Endothelial cell of umbilical vein (primary cell): ENCODE measurements at regions not wholly inside any gene's neighbourhood (a gene's known extent, or its start where the extent isn't known, plus 50 kb on each side); places are given as distances from the start of the nearest gene placed in this dataset.

Experiments
- BruUV-seq: library from RNA; stranded (reverse); fragments of 400-500 nt; replicated peaks from 2 replicates; lab custom pipeline; 2021; lab: Mats Ljungman, UMichigan
- CTCF ChIA-PET: fragments of 300-600, 350-600 bp; sonication (Branson Sonifier 250); formaldehyde crosslinking; loops from one replicate; lab custom pipeline; 2021; ENCODE audit warnings: antibody characterized with exemption, inconsistent platforms; lab: Charles Lee
- POLR2A ChIA-PET: fragments of 300-600, 350-600 bp; sonication (Branson Sonifier 250); formaldehyde crosslinking; loops from one replicate; lab custom pipeline; 2021; ENCODE audit warnings: antibody characterized with exemption, inconsistent platforms; lab: Charles Lee
- DNase-seq: peaks from one replicate; pipeline ENCODE4 v3.0.0-alpha.2; 2011; ENCODE audit warnings: low read depth, low spot score
- FAIRE-seq: peaks from 2 replicates; lab custom pipeline; 2011; peaks lifted over from hg19 to GRCh38; lab: Jason Lieb, UNC
- H2AFZ ChIP-seq: 2 replicates; pipeline ENCODE4 v1.6.0; 2012; ENCODE audit warnings: low read depth, low read length, control low read depth, inconsistent platforms
- H3K27ac ChIP-seq: 2 replicates; pipeline ENCODE4 v1.5.1; 2011; ENCODE audit warnings: low read depth, mild to moderate bottlenecking, control low read depth, low read length, moderate library complexity; ENCODE audit not compliant: insufficient read depth
- H3K27me3 ChIP-seq, 2 experiments: 2 replicates each; pipeline versions ENCODE4 v1.6.0 to v1.6.1; 2011; ENCODE audit warnings: low read length in 2 of 2, mixed read lengths in 1 of 2; ENCODE audit not compliant: control insufficient read depth in 2 of 2, insufficient read depth in 2 of 2
- H3K36me3 ChIP-seq, 2 experiments: 2 replicates in 1 of 2; 3 replicates in 1 of 2; pipeline ENCODE4 v1.5.1; 2011; ENCODE audit warnings: low read length in 2 of 2, mild to moderate bottlenecking in 1 of 2, moderate library complexity in 1 of 2; ENCODE audit not compliant: control insufficient read depth in 2 of 2, insufficient read depth in 2 of 2; ENCODE audit errors: extremely low read depth in 1 of 2
- H3K4me1 ChIP-seq: 3 replicates; pipeline ENCODE4 v1.5.1; 2011; ENCODE audit warnings: mild to moderate bottlenecking, low read length; ENCODE audit not compliant: control insufficient read depth, insufficient read depth; ENCODE audit errors: extremely low read depth
- H3K4me2 ChIP-seq: 2 replicates; pipeline ENCODE4 v1.6.1; 2011; ENCODE audit warnings: low read length, control low read depth, mixed read lengths; ENCODE audit not compliant: insufficient read depth
- H3K4me3 ChIP-seq, 3 experiments: fragments of 200-600 bp in 1 of 3; sonication (generic), shearing (Covaris generic) in 1 of 3; replicated peaks in 1 of 3; 2 replicates each; pipeline ENCODE4 v1.5.1; 2011 to 2016; ENCODE audit warnings: control low read depth in 3 of 3, low read length in 3 of 3, mild to moderate bottlenecking in 2 of 3, inconsistent platforms in 1 of 3, low read depth in 1 of 3, moderate library complexity in 1 of 3; ENCODE audit not compliant: insufficient read depth in 1 of 3
- H3K79me2 ChIP-seq: 2 replicates; pipeline ENCODE4 v1.6.0; 2012; ENCODE audit warnings: low read length, inconsistent platforms; ENCODE audit not compliant: control insufficient read depth, insufficient read depth
- H3K9ac ChIP-seq: replicated peaks from 2 replicates; pipeline ENCODE3; 2011; ENCODE audit warnings: low read length, control low read depth; ENCODE audit not compliant: insufficient read depth; ENCODE audit errors: extremely low read depth
- H3K9me1 ChIP-seq: replicated peaks from 3 replicates; pipeline ENCODE4 v1.6.0; 2011; ENCODE audit warnings: mild to moderate bottlenecking, low read length; ENCODE audit not compliant: control insufficient read depth, insufficient read depth; ENCODE audit errors: extremely low read depth
- H3K9me3 ChIP-seq: replicated peaks from 2 replicates; pipeline ENCODE4 v1.5.1; 2012; ENCODE audit warnings: low read length, inconsistent platforms; ENCODE audit not compliant: control insufficient read depth, insufficient read depth
- H4K20me1 ChIP-seq: replicated peaks from 2 replicates; pipeline ENCODE3; 2011; ENCODE audit warnings: mild to moderate bottlenecking, low read length; ENCODE audit not compliant: control insufficient read depth, insufficient read depth; ENCODE audit errors: extremely low read depth
- CTCF ChIP-seq, 2 donors: IDR thresholded peaks; 1 replicate in 1 of 2; 2 replicates in 1 of 2; pipeline ENCODE4 v1.5.1; 2011; ENCODE audit warnings: low read length in 2 of 2, mild to moderate bottlenecking in 2 of 2, moderate library complexity in 2 of 2, control low read depth in 1 of 2, inconsistent platforms in 1 of 2, low read depth in 1 of 2; ENCODE audit not compliant: insufficient read depth in 1 of 2; ENCODE audit errors: extremely low read depth in 1 of 2
- EZH2 ChIP-seq: IDR thresholded peaks from 2 replicates; pipeline ENCODE4 v1.6.1; 2012; ENCODE audit warnings: borderline replicate concordance, low read depth, mild to moderate bottlenecking, moderate library complexity, low read length, inconsistent platforms; ENCODE audit not compliant: severe bottlenecking
- FOS ChIP-seq: IDR thresholded peaks from 2 replicates; pipeline ENCODE4 v1.6.1; 2011; ENCODE audit warnings: mild to moderate bottlenecking, low read length, moderate library complexity, borderline replicate concordance; ENCODE audit not compliant: insufficient read depth
- GATA2 ChIP-seq: IDR thresholded peaks from 2 replicates; pipeline ENCODE4 v1.7.0; 2011; ENCODE audit warnings: low read depth, mild to moderate bottlenecking, moderate library complexity, mixed read lengths, low read length; ENCODE audit not compliant: insufficient read length, insufficient read depth
- JUN ChIP-seq: IDR thresholded peaks from 2 replicates; pipeline ENCODE4 v1.6.1; 2011; ENCODE audit warnings: borderline replicate concordance, low read depth; ENCODE audit not compliant: insufficient read length, insufficient read depth
- MAX ChIP-seq: IDR thresholded peaks from 2 replicates; pipeline ENCODE4 v1.6.1; 2011; ENCODE audit not compliant: insufficient read depth, insufficient read length
- MYC ChIP-seq: IDR thresholded peaks from one replicate; pipeline ENCODE4 v1.6.1; 2011; ENCODE audit warnings: mild to moderate bottlenecking, low read depth, low read length
- POLR2A ChIP-seq: IDR thresholded peaks from 2 replicates; pipeline ENCODE4 v1.6.1; 2012; ENCODE audit warnings: low read depth, mild to moderate bottlenecking, control low read depth, low read length
- POLR2AphosphoS5 ChIP-seq: IDR thresholded peaks from 2 replicates; pipeline ENCODE4 v1.6.1; 2012; ENCODE audit warnings: low read depth, mild to moderate bottlenecking, control low read depth, low read length, moderate library complexity; ENCODE audit not compliant: insufficient read depth
- dilution Hi-C: fragments of 300-500 bp; cut with MboI; formaldehyde crosslinking; loops from one replicate; pipeline ENCODE4 v1.15.0; 2019; ENCODE audit warnings: low sequenced_read_pairs; ENCODE audit not compliant: extremely low pct_ligation_motif_present
- intact Hi-C: fragments of 100-400 bp; cut with micrococcal nuclease; formaldehyde crosslinking; loops from one replicate; pipeline ENCODE4 v1.10.0; 2022

- BruUV-seq, result no TSS peak
- ChIA-PET CTCF (no interaction called here), POLR2A (no interaction called here)
- H3K27ac ChIP-seq, result no peak overlapping the region
- H2AFZ ChIP-seq, result no peak overlapping the region
- H3K4me1 ChIP-seq, result peaks cover 3% of the 10 kb centered on the region
- H4K20me1 ChIP-seq, result no peaks in the 10 kb centered on the region
- TF ChIP-seq CTCF (IDR thresholded peaks at IDR 0.05; ENCODE audit: extremely low read depth in 1 of 2, insufficient read depth in 1 of 2, low read depth in 1 of 2, low read length in 2 of 2) (no peak), FOS (no peak), JUN (no peak), GATA2 (no peak), MAX (no peak), POLR2AphosphoS5 (no peak), EZH2 (no peak), MYC (no peak), POLR2A (no peak)
- H3K9me3 ChIP-seq, result no peaks in the 10 kb centered on the region
- H3K9ac ChIP-seq, result no peak overlapping the region
- H3K4me2 ChIP-seq, result no peak overlapping the region
- H3K79me2 ChIP-seq, result no peaks in the 10 kb centered on the region
- dilution Hi-C loops, result no loop called here
- intact Hi-C loops, result loop anchor here (5.0 kb wide), 1 partner anchor 197 kb away; no protein-coding TSS in a partner anchor
- H3K4me3 ChIP-seq, result no peak overlapping the region
- FAIRE-seq (no peak), DNase-seq (no peak)
- no peaks in the 10 kb centered on the region for H3K36me3 ChIP-seq
- H3K9me1 ChIP-seq, result no peaks in the 10 kb centered on the region
- no peaks in the 10 kb centered on the region for H3K27me3 ChIP-seq
These were observed 61.5 kb downstream of the GSPT2 start for GRCh38 chrX:51804741-51805140.
